GM23338 (cell line): ENCODE measurements at regions not wholly inside any gene's neighbourhood (a gene's known extent, or its start where the extent isn't known, plus 50 kb on each side); places are given as distances from the start of the nearest gene placed in this dataset.

Experiments used
- ATAC-seq: fragments of 200-7000 bp; cut with Tn5 transposase; 3 replicates; pipeline ENCODE4 v1.9.1; 2020
- DNase-seq: peaks from one replicate; pipeline ENCODE4 v3.0.0-alpha.2; 2015; ENCODE audit warnings: low spot score
- H2AFZ ChIP-seq: fragments of 200-600 bp; sonication (generic); 2 replicates; pipeline ENCODE4 v1.8.0; 2016; ENCODE audit warnings: antibody characterized with exemption, mild to moderate bottlenecking, moderate library complexity
- H3F3A ChIP-seq: fragments of 200-600 bp; sonication (generic); replicated peaks from 2 replicates; pipeline ENCODE4 v1.8.0; 2017; ENCODE audit warnings: antibody characterized with exemption, mixed run types, low read depth
- H3K27ac ChIP-seq: fragments of 200-600 bp; sonication (generic); 2 replicates; pipeline ENCODE4 v1.6.1; 2016; ENCODE audit warnings: low read depth
- H3K27me3 ChIP-seq: fragments of 200-600 bp; sonication (generic); 2 replicates; pipeline ENCODE4 v1.8.0; 2016; ENCODE audit warnings: mild to moderate bottlenecking, mixed run types, moderate library complexity; ENCODE audit not compliant: insufficient read depth
- H3K36me3 ChIP-seq: fragments of 200-600 bp; sonication (generic); 2 replicates; pipeline ENCODE4 v1.8.0; 2016; ENCODE audit warnings: mild to moderate bottlenecking; ENCODE audit not compliant: insufficient read depth
- H3K4me1 ChIP-seq: fragments of 200-600 bp; sonication (generic); 2 replicates; pipeline ENCODE4 v1.8.0; 2016; ENCODE audit warnings: mild to moderate bottlenecking, moderate library complexity; ENCODE audit not compliant: insufficient read depth
- H3K4me2 ChIP-seq: fragments of 200-600 bp; sonication (generic); 2 replicates; pipeline ENCODE4 v1.7.1; 2017; ENCODE audit warnings: mixed run types
- H3K4me3 ChIP-seq: fragments of 200-600 bp; sonication (generic); 2 replicates; pipeline ENCODE4 v1.6.1; 2016; ENCODE audit warnings: mixed run types
- H3K79me2 ChIP-seq: fragments of 200-600 bp; sonication (generic); replicated peaks from 2 replicates; pipeline ENCODE4 v1.8.0; 2017; ENCODE audit warnings: mild to moderate bottlenecking; ENCODE audit not compliant: insufficient read depth
- H3K9me2 ChIP-seq: fragments of 200-600 bp; sonication (generic); 2 replicates; pipeline ENCODE4 v1.8.0; 2017; ENCODE audit not compliant: insufficient read depth
- H4K20me1 ChIP-seq: fragments of 200-600 bp; sonication (generic); replicated peaks from 2 replicates; pipeline ENCODE4 v1.8.0; 2017; ENCODE audit warnings: mild to moderate bottlenecking; ENCODE audit not compliant: insufficient read depth
- H3K27ac Mint-ChIP-seq: 2 replicates; pipeline ENCODE4 v1.8.0; 2020; ENCODE audit warnings: inconsistent platforms, mild to moderate bottlenecking, moderate library complexity, mixed read lengths
- H3K27me3 Mint-ChIP-seq: 3 replicates; pipeline ENCODE4 v1.8.0; 2022; ENCODE audit warnings: low read depth, mild to moderate bottlenecking, moderate library complexity, mixed read lengths, inconsistent platforms; ENCODE audit not compliant: insufficient read depth, poor library complexity
- H3K36me3 Mint-ChIP-seq: 3 replicates; pipeline ENCODE4 v1.8.0; 2021; ENCODE audit warnings: low read depth, mild to moderate bottlenecking, inconsistent platforms, moderate library complexity, mixed read lengths
- H3K4me1 Mint-ChIP-seq: 3 replicates; pipeline ENCODE4 v1.8.0; 2020; ENCODE audit warnings: mild to moderate bottlenecking, inconsistent platforms, mixed read lengths
- H3K4me3 Mint-ChIP-seq: 3 replicates; pipeline ENCODE4 v1.8.0; 2021; ENCODE audit warnings: moderate library complexity, mild to moderate bottlenecking, inconsistent platforms, mixed read lengths
- H3K9me3 Mint-ChIP-seq: 3 replicates; pipeline ENCODE4 v1.8.0; 2020; ENCODE audit warnings: moderate library complexity, mild to moderate bottlenecking, inconsistent platforms, mixed read lengths
- CREB1 ChIP-seq: fragments of 250-450 bp; sonication (Bioruptor Pico); IDR thresholded peaks from 2 replicates; pipeline ENCODE4 v1.5.0; 2020; ENCODE audit warnings: low read depth, mild to moderate bottlenecking, moderate library complexity
- ETS1 ChIP-seq: IDR thresholded peaks from 2 replicates; pipeline ENCODE4 v1.6.1; 2016; ENCODE audit warnings: antibody characterized with exemption
- EZH2 ChIP-seq: fragments of 200-600 bp; sonication (generic); IDR thresholded peaks from one replicate; pipeline ENCODE4 v1.8.0; 2017; ENCODE audit warnings: antibody characterized with exemption, mild to moderate bottlenecking, low read depth; ENCODE audit not compliant: unreplicated experiment
- NANOG ChIP-seq: IDR thresholded peaks from 2 replicates; pipeline ENCODE4 v1.6.1; 2016; ENCODE audit warnings: antibody characterized with exemption, borderline replicate concordance
- POLR2AphosphoS5 ChIP-seq: IDR thresholded peaks from 2 replicates; pipeline ENCODE4 v1.6.1; 2016; ENCODE audit warnings: antibody characterized with exemption, low read depth
- REST ChIP-seq: IDR thresholded peaks from one replicate; pipeline ENCODE4 v1.6.1; 2018; ENCODE audit warnings: antibody characterized with exemption; ENCODE audit not compliant: unreplicated experiment
- STAT1 ChIP-seq: IDR thresholded peaks from one replicate; pipeline ENCODE4 v1.6.1; 2016; ENCODE audit warnings: antibody characterized with exemption; ENCODE audit not compliant: unreplicated experiment
- ZNF114 ChIP-seq: fragments of 250-450 bp; sonication (Bioruptor Pico); IDR thresholded peaks from 2 replicates; pipeline ENCODE4 v1.5.0; 2020; ENCODE audit warnings: mild to moderate bottlenecking, moderate library complexity
- ZNF331 ChIP-seq: fragments of 250-450 bp; sonication (Bioruptor Pico); IDR thresholded peaks from 2 replicates; pipeline ENCODE4 v1.5.0; 2020; ENCODE audit warnings: low read depth, mild to moderate bottlenecking, moderate library complexity
- ZNF462 ChIP-seq: fragments of 250-450 bp; sonication (Bioruptor Pico); IDR thresholded peaks from 2 replicates; pipeline ENCODE4 v1.5.0; 2020; ENCODE audit warnings: mild to moderate bottlenecking, moderate library complexity

- Mint-ChIP-seq H3K4me1 (peaks cover 29% of the 10 kb centered on the region; the same call in 2 of the 3 replicates), H3K9me3 (no peaks in the 10 kb centered on the region)
Measured at GRCh38 chrX:10750581-10750980, 130.2 kb upstream of the MID1 start.

GRCh38 chrX:10753116-10753515 is 132.7 kb upstream of the MID1 start:
- Mint-ChIP-seq H3K27ac (no peak overlapping the region), H3K4me1 (peaks cover 28% of the 10 kb centered on the region), H3K9me3 (no peaks in the 10 kb centered on the region), H3K4me3 (no peak overlapping the region), H3K36me3 (peaks cover 3% of the 10 kb centered on the region; the same call in 1 of the 3 replicates), H3K27me3 (no peaks in the 10 kb centered on the region)
- no peaks in the 10 kb centered on the region for H3K79me2 ChIP-seq
- peaks cover 21% of the 10 kb centered on the region; the same call in 1 of the 2 replicates for H3K4me1 ChIP-seq
- H3K27ac ChIP-seq, result no peak overlapping the region
- H3K36me3 ChIP-seq, result no peaks in the 10 kb centered on the region
- no peak for ATAC-seq
- no peaks in the 10 kb centered on the region for H3F3A ChIP-seq
- H3K9me2 ChIP-seq, result no peaks in the 10 kb centered on the region
- no peaks in the 10 kb centered on the region for H3K27me3 ChIP-seq
- no peak overlapping the region for H3K4me3 ChIP-seq
- no peak for DNase-seq
- H4K20me1 ChIP-seq, result no peaks in the 10 kb centered on the region
- no peak overlapping the region for H3K4me2 ChIP-seq
- H2AFZ ChIP-seq, result no peak overlapping the region
- no peak for TF ChIP-seq STAT1
- TF ChIP-seq ZNF462 (CRISPR knock-in tag), result no peak
- no peak for TF ChIP-seq ZNF114 (CRISPR knock-in tag)
- no peak for TF ChIP-seq ETS1

More at GRCh38 chrX:10750581-10750980, 130.2 kb upstream of the MID1 start:
- no peaks in the 10 kb centered on the region for H3F3A ChIP-seq
- H3K9me2 ChIP-seq, result no peaks in the 10 kb centered on the region
- Mint-ChIP-seq H3K27me3 (no peaks in the 10 kb centered on the region), H3K36me3 (peaks cover 3% of the 10 kb centered on the region; the same call in 1 of the 3 replicates), H3K27ac (no peak overlapping the region), H3K4me3 (no peak overlapping the region)
- no peaks in the 10 kb centered on the region for H3K27me3 ChIP-seq
- no peak overlapping the region for H3K4me3 ChIP-seq
- H3K79me2 ChIP-seq, result no peaks in the 10 kb centered on the region
- no peak for ATAC-seq
- H3K36me3 ChIP-seq, result no peaks in the 10 kb centered on the region
- no peak overlapping the region for H3K4me2 ChIP-seq
- peaks cover 17% of the 10 kb centered on the region for H3K4me1 ChIP-seq
- no peak overlapping the region for H2AFZ ChIP-seq
- no peak for DNase-seq
- no peak overlapping the region for H3K27ac ChIP-seq
- TF ChIP-seq STAT1 (no peak), NANOG (no peak), CREB1 (no peak), POLR2AphosphoS5 (no peak), REST (no peak), EZH2 (no peak), ZNF331 (CRISPR knock-in tag) (no peak), ZNF114 (CRISPR knock-in tag) (no peak)
- H4K20me1 ChIP-seq, result no peaks in the 10 kb centered on the region
